T-cell (primary cell): ENCODE measurements at regions not wholly inside any gene's neighbourhood (a gene's known extent, or its start where the extent isn't known, plus 50 kb on each side); places are given as distances from the start of the nearest gene placed in this dataset.
"Not testable (repeated sequence)": the region's sequence is repeated elsewhere in the genome, so short reads cannot be mapped to it uniquely, and the experiment has no call there.

ENCODE experiments used
- ATAC-seq, 4 experiments: fragments of 200-7000 bp in 3 of 4; fragments of 150-1000 bp in 1 of 4; cut with Tn5 transposase; replicated peaks in 1 of 4; 1 replicate in 3 of 4; 2 replicates in 1 of 4; pipeline ENCODE4 v1.10.0; 2021; ENCODE audit warnings: moderate library complexity in 3 of 4, mild to moderate bottlenecking in 2 of 4, moderate number of reproducible peaks in 1 of 4
- CTCF ChIA-PET, 2 donors: fragments of 300-600 bp; sonication (Branson Sonifier 250); formaldehyde crosslinking; loops; one replicate each; lab custom pipeline; 2022; ENCODE audit warnings: antibody characterized with exemption in 2 of 2; lab: Charles Lee
- POLR2A ChIA-PET, 2 donors: fragments of 300-600 bp; sonication (Branson Sonifier 250); formaldehyde crosslinking; loops; one replicate each; lab custom pipeline; 2022; ENCODE audit warnings: antibody characterized with exemption in 2 of 2; lab: Charles Lee
- DNase-seq, 35 experiments: peaks; one replicate each; pipeline versions ENCODE4 v3.0.0 to v3.0.0-alpha.2; 2013 to 2023
- H3K27ac ChIP-seq: one replicate; pipeline ENCODE4 v1.5.1; 2013; ENCODE audit warnings: low read length
- H3K27me3 ChIP-seq, 2 experiments: replicated peaks in 1 of 2; 1 replicate in 1 of 2; 2 replicates in 1 of 2; pipeline versions ENCODE4 v1.6.1 to v1.7.0; 2013; ENCODE audit warnings: low read length in 1 of 2, mixed read lengths in 1 of 2; ENCODE audit not compliant: control insufficient read depth in 2 of 2, insufficient read depth in 2 of 2; ENCODE audit errors: extremely low read depth in 1 of 2
- H3K36me3 ChIP-seq, 2 donors: 1 replicate in 1 of 2; 2 replicates in 1 of 2; pipeline versions ENCODE4 v1.6.1 to v1.7.0; 2013; ENCODE audit warnings: low read length in 1 of 2; ENCODE audit not compliant: control insufficient read depth in 2 of 2, insufficient read depth in 1 of 2; ENCODE audit errors: extremely low read depth in 1 of 2
- H3K4me1 ChIP-seq, 2 experiments: 1 replicate in 1 of 2; 2 replicates in 1 of 2; pipeline versions ENCODE4 v1.6.1 to v1.7.0; 2013; ENCODE audit warnings: low read length in 2 of 2, mixed read lengths in 1 of 2; ENCODE audit not compliant: insufficient read depth in 2 of 2, control insufficient read depth in 1 of 2; ENCODE audit errors: extremely low read depth in 1 of 2
- H3K4me3 ChIP-seq, 2 donors: 1 replicate in 1 of 2; 2 replicates in 1 of 2; pipeline versions ENCODE4 v1.5.1 to v1.7.0; 2013; ENCODE audit warnings: mild to moderate bottlenecking in 2 of 2, low read length in 1 of 2, moderate library complexity in 1 of 2; ENCODE audit not compliant: control insufficient read depth in 1 of 2; ENCODE audit errors: extremely low read depth in 1 of 2
- H3K9me3 ChIP-seq: 2 replicates; pipeline ENCODE4 v1.7.0; 2013
- H3K27ac Mint-ChIP-seq, 2 donors: one replicate each; pipeline ENCODE4 v1.8.0; 2020 to 2021; ENCODE audit warnings: mild to moderate bottlenecking in 2 of 2, mixed read lengths in 2 of 2
- H3K27me3 Mint-ChIP-seq, 2 donors: one replicate each; pipeline ENCODE4 v1.8.0; 2021 to 2022; ENCODE audit warnings: mixed read lengths in 2 of 2
- H3K36me3 Mint-ChIP-seq: one replicate; pipeline ENCODE4 v1.8.0; 2021; ENCODE audit warnings: mixed read lengths
- H3K4me1 Mint-ChIP-seq, 3 donors: one replicate each; pipeline ENCODE4 v1.8.0; 2020 to 2022; ENCODE audit warnings: mixed read lengths in 3 of 3, mild to moderate bottlenecking in 1 of 3
- H3K4me3 Mint-ChIP-seq, 3 donors: one replicate each; pipeline ENCODE4 v1.8.0; 2020 to 2022; ENCODE audit warnings: mild to moderate bottlenecking in 3 of 3, mixed read lengths in 3 of 3, moderate library complexity in 3 of 3
- H3K9me3 Mint-ChIP-seq, 3 donors: one replicate each; pipeline ENCODE4 v1.8.0; 2020 to 2022; ENCODE audit warnings: mixed read lengths in 3 of 3
- WGBS: methylation state at CpG from one replicate; pipeline ENCODE4 v1.1.5; 2013; ENCODE audit warnings: missing lambda C conversion rate; ENCODE audit not compliant: insufficient coverage; 5-methylcytosine and 5-hydroxymethylcytosine counted together

DNA sequence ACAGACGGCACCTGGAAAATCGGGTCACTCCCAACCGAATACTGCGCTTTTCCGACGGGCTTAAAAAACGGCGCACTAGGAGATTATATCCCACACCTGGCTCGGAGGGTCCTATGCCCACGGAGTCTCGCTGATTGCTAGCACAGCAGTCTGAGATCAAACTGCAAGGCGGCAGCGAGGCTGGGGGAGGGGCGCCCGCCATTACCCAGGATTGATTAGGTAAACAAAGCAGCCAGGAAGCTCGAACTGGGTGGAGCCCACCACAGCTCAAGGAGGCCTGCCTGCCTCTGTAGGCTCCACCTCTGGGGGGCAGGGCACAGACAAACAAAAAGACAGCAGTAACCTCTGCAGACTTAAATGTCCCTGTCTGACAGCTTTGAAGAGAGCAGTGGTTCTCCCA, 64.5 kb downstream of the SLC30A10 start:
- CTCF ChIA-PET, POLR2A ChIA-PET, H3K9me3 ChIP-seq, H3K27ac Mint-ChIP-seq, ATAC-seq, H3K4me1 Mint-ChIP-seq, DNase-seq, H3K9me3 Mint-ChIP-seq, H3K4me3 ChIP-seq, H3K4me1 ChIP-seq, H3K27ac ChIP-seq, H3K36me3 ChIP-seq, H3K36me3 Mint-ChIP-seq, H3K4me3 Mint-ChIP-seq, H3K27me3 ChIP-seq: not testable (repeated sequence)
- WGBS, result no CpG with 5 or more reads among the region's 16 CpGs
- peaks cover 11 to 25% of the 10 kb centered on the region in 2 donors for H3K27me3 Mint-ChIP-seq

DNA sequence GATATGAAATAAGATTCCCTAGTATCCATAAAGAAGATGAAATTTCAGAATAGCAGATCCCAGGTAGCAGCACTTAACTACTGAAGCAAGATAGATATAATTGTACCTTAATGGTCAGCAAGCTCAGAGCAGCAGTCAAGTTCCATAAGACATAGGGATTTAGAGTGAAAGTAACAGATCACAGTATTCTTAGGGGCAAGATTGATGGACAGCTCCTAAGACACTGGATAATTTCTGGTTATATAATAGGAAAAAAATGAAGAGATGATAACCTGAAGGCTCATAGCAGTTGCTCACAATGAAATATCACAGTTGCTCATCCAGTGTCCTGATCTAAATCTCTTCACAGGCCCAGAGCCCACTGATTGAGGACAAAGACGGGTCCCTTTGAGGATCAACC, 66.0 kb downstream of the SLC30A10 start:
- H3K27me3 Mint-ChIP-seq, result peaks cover 11 to 25% of the 10 kb centered on the region in 2 donors
- ChIA-PET POLR2A (no interaction called here), CTCF (no interaction called here)
- no peaks in the 10 kb centered on the region for H3K36me3 Mint-ChIP-seq
- peaks cover 0 to 4% of the 10 kb centered on the region in 2 experiments for H3K27me3 ChIP-seq
- no peaks in the 10 kb centered on the region for H3K36me3 ChIP-seq
- no peaks in the 10 kb centered on the region for H3K4me1 Mint-ChIP-seq
- H3K4me3 Mint-ChIP-seq, result no peak overlapping the region
- no peak overlapping the region for H3K27ac Mint-ChIP-seq
- H3K4me3 ChIP-seq, result no peak overlapping the region
- no peak for ATAC-seq
- H3K9me3 Mint-ChIP-seq, result peaks cover 0 to 12% (median 0%) of the 10 kb centered on the region in 3 donors
- 22% methylated on average over 1 of the region's 1 CpG for WGBS
- no peak for DNase-seq
- no peaks in the 10 kb centered on the region for H3K9me3 ChIP-seq
- no peak overlapping the region for H3K27ac ChIP-seq
- no peaks in the 10 kb centered on the region for H3K4me1 ChIP-seq

DNA sequence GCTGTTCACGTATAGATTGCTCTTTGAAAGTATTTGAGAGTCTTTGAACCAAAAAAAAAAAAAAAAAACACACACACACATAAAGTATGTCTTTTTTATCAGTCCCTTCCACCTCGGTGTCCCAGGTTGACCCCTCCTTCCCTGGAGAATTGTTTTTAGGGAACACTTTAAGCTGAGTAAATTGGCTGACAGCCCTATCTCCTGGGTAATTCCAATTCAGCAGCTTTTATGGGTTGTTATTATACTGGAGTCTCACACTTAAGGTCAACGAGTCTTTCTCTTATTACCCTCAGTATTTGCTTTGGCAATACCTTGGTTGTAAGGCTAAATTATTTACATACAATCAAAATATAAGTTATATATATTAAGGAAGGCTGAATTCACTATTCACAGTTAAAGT, 69.4 kb downstream of the SLC30A10 start:
- CTCF ChIA-PET, result no interaction called here
- H3K4me3 Mint-ChIP-seq, result no peak overlapping the region
- ATAC-seq, result no peak

DNA sequence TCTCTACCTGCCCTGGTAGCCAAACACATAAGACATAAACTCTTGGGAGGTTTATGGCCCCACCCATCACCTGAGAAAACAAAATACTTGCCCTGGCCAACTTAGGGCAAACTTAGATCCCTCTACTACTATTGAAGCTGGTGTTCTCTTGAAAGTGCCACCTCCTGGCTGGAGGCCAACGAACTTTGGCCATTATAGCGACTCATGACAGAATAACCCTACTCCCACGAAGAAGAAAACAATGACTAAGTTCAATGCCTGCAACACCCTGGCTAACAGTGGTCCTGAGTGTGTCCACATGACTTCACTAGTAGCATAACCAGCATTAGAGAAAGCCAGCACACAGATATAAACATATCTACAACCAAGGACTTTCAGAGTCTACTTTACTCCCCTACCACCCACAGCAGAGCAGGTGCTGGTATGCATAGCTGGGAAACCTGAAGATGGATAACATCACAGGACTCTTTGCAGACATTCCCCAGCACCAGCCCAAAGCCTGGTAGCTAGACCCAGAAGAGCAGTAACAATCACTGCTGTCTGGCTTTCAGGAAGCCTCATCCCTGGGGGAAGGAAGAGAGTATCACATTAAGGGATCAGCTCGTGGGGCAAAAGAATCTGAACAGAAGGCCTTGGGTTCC, 81.0 kb downstream of the SLC30A10 start:
- POLR2A ChIA-PET, result no interaction called here
- no peaks in the 10 kb centered on the region for H3K27me3 ChIP-seq
- no peak overlapping the region for H3K4me3 Mint-ChIP-seq
- H3K4me1 Mint-ChIP-seq, result no peaks in the 10 kb centered on the region
- H3K9me3 ChIP-seq, result no peaks in the 10 kb centered on the region
- H3K27ac Mint-ChIP-seq, result no peak overlapping the region
- no peaks in the 10 kb centered on the region for H3K4me1 ChIP-seq
- no peak overlapping the region for H3K4me3 ChIP-seq
- no peak for ATAC-seq
- H3K9me3 Mint-ChIP-seq, result peaks cover 7 to 18% (median 13%) of the 10 kb centered on the region in 3 donors
- no peaks in the 10 kb centered on the region for H3K36me3 Mint-ChIP-seq
- no peak for DNase-seq
- H3K27me3 Mint-ChIP-seq, result peaks cover 0 to 1% of the 10 kb centered on the region in 2 donors
- H3K36me3 ChIP-seq, result no peaks in the 10 kb centered on the region
- CTCF ChIA-PET, result no interaction called here
- H3K27ac ChIP-seq, result no peak overlapping the region
- WGBS, result 64% methylated on average over 3 of the region's 4 CpGs

More for the DNA sequence above, 69.4 kb downstream of the SLC30A10 start:
- H3K27ac Mint-ChIP-seq, result no peak overlapping the region
- WGBS, result no CpG with 5 or more reads among the region's 3 CpGs
- no peak for DNase-seq
- Histone ChIP-seq H3K9me3 (no peaks in the 10 kb centered on the region), H3K27me3 (peaks cover 0 to 4% of the 10 kb centered on the region in 2 experiments), H3K27ac (no peak overlapping the region), H3K36me3 (no peaks in the 10 kb centered on the region), H3K4me1 (no peaks in the 10 kb centered on the region), H3K4me3 (no peak overlapping the region)
- H3K27me3 Mint-ChIP-seq, result peaks cover 11 to 25% of the 10 kb centered on the region in 2 donors
- no peaks in the 10 kb centered on the region for H3K36me3 Mint-ChIP-seq
- H3K4me1 Mint-ChIP-seq, result no peaks in the 10 kb centered on the region
- H3K9me3 Mint-ChIP-seq, result peaks cover 4 to 20% (median 8%) of the 10 kb centered on the region in 3 donors
- POLR2A ChIA-PET, result no interaction called here

DNA sequence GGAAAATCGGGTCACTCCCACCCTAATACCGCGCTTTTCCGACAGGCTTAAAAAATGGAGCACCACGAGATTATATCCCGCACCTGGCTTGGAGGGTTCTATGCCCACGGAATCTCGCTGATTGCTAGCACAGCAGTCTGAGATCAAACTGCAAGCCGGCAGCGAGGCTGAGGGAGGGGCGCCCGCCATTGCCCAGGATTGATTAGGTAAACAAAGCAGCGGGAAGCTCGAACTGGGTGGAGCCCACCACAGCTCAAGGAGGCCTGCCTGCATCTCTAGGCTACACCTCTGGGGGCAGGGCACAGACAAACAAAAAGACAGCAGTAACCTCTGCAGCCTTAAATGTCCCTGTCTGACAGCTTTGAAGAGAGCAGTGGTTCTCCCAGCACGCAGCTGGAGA, 88.8 kb downstream of the SLC30A10 start:
- 78% methylated on average over 14 of the region's 15 CpGs for WGBS
- H3K27ac ChIP-seq, DNase-seq, H3K36me3 ChIP-seq, H3K36me3 Mint-ChIP-seq, H3K9me3 Mint-ChIP-seq, CTCF ChIA-PET, H3K4me1 Mint-ChIP-seq, H3K27ac Mint-ChIP-seq, H3K4me3 ChIP-seq, H3K4me3 Mint-ChIP-seq, H3K9me3 ChIP-seq, H3K4me1 ChIP-seq, ATAC-seq, POLR2A ChIA-PET: not testable (repeated sequence)
- H3K27me3 ChIP-seq, result peaks cover 0 to 12% of the 10 kb centered on the region in 2 experiments
- H3K27me3 Mint-ChIP-seq, result peaks cover 8 to 10% of the 10 kb centered on the region in 2 donors

DNA sequence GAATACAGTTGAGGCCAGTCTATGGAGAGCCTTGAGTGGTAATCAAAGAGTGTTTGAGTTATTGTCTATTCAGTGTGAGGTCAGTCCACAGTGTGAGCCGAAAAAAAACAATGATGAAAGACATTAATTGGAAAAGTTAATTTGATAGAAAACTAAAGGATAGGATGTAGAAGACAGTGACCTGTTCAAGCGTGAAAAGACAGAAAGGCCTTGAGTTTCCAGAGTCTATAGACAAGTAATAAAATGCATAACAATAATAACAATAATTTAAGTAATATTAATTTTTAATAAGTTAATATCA, 90.4 kb downstream of the SLC30A10 start:
- Mint-ChIP-seq H3K27me3 (peaks cover 8 to 10% of the 10 kb centered on the region in 2 donors), H3K4me1 (no peaks in the 10 kb centered on the region), H3K4me3 (no peak overlapping the region), H3K36me3 (no peaks in the 10 kb centered on the region), H3K9me3 (no peaks in the 10 kb centered on the region), H3K27ac (no peak overlapping the region)
- H3K27ac ChIP-seq, result no peak overlapping the region
- 60% methylated on average over 1 of the region's 2 CpGs for WGBS
- CTCF ChIA-PET, result no interaction called here
- POLR2A ChIA-PET, result no interaction called here
- H3K27me3 ChIP-seq, result peaks cover 0 to 12% of the 10 kb centered on the region in 2 experiments
- no peak overlapping the region for H3K4me3 ChIP-seq
- H3K36me3 ChIP-seq, result no peaks in the 10 kb centered on the region
- ATAC-seq (no peak), DNase-seq (no peak)
- H3K9me3 ChIP-seq, result no peaks in the 10 kb centered on the region
- no peaks in the 10 kb centered on the region for H3K4me1 ChIP-seq
